ENCODE measurements at regions not wholly inside any gene's neighbourhood (a gene's known extent, or its start where the extent isn't known, plus 50 kb on each side); places are given as distances from the start of the nearest gene placed in this dataset.

- Histone ChIP-seq H2AFZ (ENCODE audit: low read length) (peak overlapping the region; percentile 55; the same call in 1 of the 2 replicates), H3K9ac (ENCODE audit: low read depth, low read length, poor library complexity, severe bottlenecking) (no peak overlapping the region), H3K4me3 (ENCODE audit: low read length, poor library complexity, severe bottlenecking) (no peak overlapping the region), H3K4me2 (ENCODE audit: low read depth, low read length, poor library complexity, severe bottlenecking) (no peak overlapping the region), H3K79me2 (ENCODE audit: insufficient read depth, low read length) (no peaks in the 10 kb centered on the region), H3K9me2 (replicated peaks; ENCODE audit: low read depth, low read length) (no peaks in the 10 kb centered on the region), H3K4me1 (ENCODE audit: insufficient read depth, low read length, poor library complexity, severe bottlenecking) (peaks cover 22% of the 10 kb centered on the region), H3K9me3 (ENCODE audit: insufficient read depth, low read depth, low read length) (no peaks in the 10 kb centered on the region), H3F3A (ENCODE audit: low read depth) (no peaks in the 10 kb centered on the region), H4K20me1 (ENCODE audit: insufficient read depth, low read length, poor library complexity, severe bottlenecking) (no peaks in the 10 kb centered on the region), H3K36me3 (ENCODE audit: insufficient read depth, low read length) (no peaks in the 10 kb centered on the region), H3K27me3 (ENCODE audit: insufficient read depth, low read length, poor library complexity, severe bottlenecking) (no peaks in the 10 kb centered on the region)
- no peak for TF ChIP-seq CTCF (conservative IDR thresholded peaks at IDR 0.05; ENCODE audit: low read length)
- TF ChIP-seq EZH2phosphoT487 (IDR thresholded peaks at IDR 0.05; ENCODE audit: borderline replicate concordance), result no peak
Measured at GRCh38 chr5:82886911-82887310, 190.3 kb downstream of the TMEM167A start.

- H3K9me2 ChIP-seq (replicated peaks; ENCODE audit: low read depth, low read length), result no peaks in the 10 kb centered on the region
- H3K36me3 ChIP-seq (ENCODE audit: insufficient read depth, low read length), result no peaks in the 10 kb centered on the region
- peak overlapping the region; percentile 39 for H3K4me2 ChIP-seq (ENCODE audit: low read depth, low read length, poor library complexity, severe bottlenecking)
- no peak overlapping the region for H3K4me3 ChIP-seq (ENCODE audit: low read length, poor library complexity, severe bottlenecking)
- 0 out of 2 replicates have a peak, but pooled peaks cover 3% of the 10 kb centered on the region for H3K9me3 ChIP-seq (ENCODE audit: insufficient read depth, low read depth, low read length)
- no peaks in the 10 kb centered on the region for H3F3A ChIP-seq (ENCODE audit: low read depth)
- peak overlapping the region; percentile 71; the same call in 1 of the 2 replicates for H2AFZ ChIP-seq (ENCODE audit: low read length)
- peak overlapping the region; percentile 17 for H3K9ac ChIP-seq (ENCODE audit: low read depth, low read length, poor library complexity, severe bottlenecking)
- no peaks in the 10 kb centered on the region for H3K27me3 ChIP-seq (ENCODE audit: insufficient read depth, low read length, poor library complexity, severe bottlenecking)
- TF ChIP-seq CTCF (conservative IDR thresholded peaks at IDR 0.05; ENCODE audit: low read length) (peak; percentile 51), EZH2phosphoT487 (IDR thresholded peaks at IDR 0.05; ENCODE audit: borderline replicate concordance) (no peak)
- H3K79me2 ChIP-seq (ENCODE audit: insufficient read depth, low read length), result no peaks in the 10 kb centered on the region
- peaks cover 22% of the 10 kb centered on the region for H3K4me1 ChIP-seq (ENCODE audit: insufficient read depth, low read length, poor library complexity, severe bottlenecking)
- no peaks in the 10 kb centered on the region for H4K20me1 ChIP-seq (ENCODE audit: insufficient read depth, low read length, poor library complexity, severe bottlenecking)
Measured at GRCh38 chr5:82885627-82886389, 191.4 kb downstream of the TMEM167A start.

GRCh38 chr5:82884821-82885471 is 192.2 kb downstream of the TMEM167A start:
- Histone ChIP-seq H2AFZ (ENCODE audit: low read length) (peak overlapping the region; percentile 71), H3K27me3 (ENCODE audit: insufficient read depth, low read length, poor library complexity, severe bottlenecking) (no peaks in the 10 kb centered on the region), H3K9ac (ENCODE audit: low read depth, low read length, poor library complexity, severe bottlenecking) (no peak overlapping the region), H3F3A (ENCODE audit: low read depth) (no peaks in the 10 kb centered on the region), H3K4me3 (ENCODE audit: low read length, poor library complexity, severe bottlenecking) (no peak overlapping the region), H3K4me2 (ENCODE audit: low read depth, low read length, poor library complexity, severe bottlenecking) (peak overlapping the region; percentile 39), H3K9me2 (replicated peaks; ENCODE audit: low read depth, low read length) (no peaks in the 10 kb centered on the region), H3K36me3 (ENCODE audit: insufficient read depth, low read length) (no peaks in the 10 kb centered on the region), H3K79me2 (ENCODE audit: insufficient read depth, low read length) (no peaks in the 10 kb centered on the region), H4K20me1 (ENCODE audit: insufficient read depth, low read length, poor library complexity, severe bottlenecking) (no peaks in the 10 kb centered on the region), H3K4me1 (ENCODE audit: insufficient read depth, low read length, poor library complexity, severe bottlenecking) (peaks cover 22% of the 10 kb centered on the region), H3K9me3 (ENCODE audit: insufficient read depth, low read depth, low read length) (peaks cover 8% of the 10 kb centered on the region; the same call in 1 of the 2 replicates)
- TF ChIP-seq CTCF (conservative IDR thresholded peaks at IDR 0.05; ENCODE audit: low read length) (no peak), EZH2phosphoT487 (IDR thresholded peaks at IDR 0.05; ENCODE audit: borderline replicate concordance) (no peak)

All from Loucy (cell line).